Kidney capillary endothelial cell (primary cell): ENCODE measurements at regions not wholly inside any gene's neighbourhood (a gene's known extent, or its start where the extent isn't known, plus 50 kb on each side); places are given as distances from the start of the nearest gene placed in this dataset.
A peak's percentile ranks its signal among the peaks of the same experiment; 100 is the strongest.

Source experiments
- DNase-seq: peaks from one replicate; pipeline ENCODE4 v3.0.0-alpha.2; 2018; ENCODE audit warnings: low spot score

DNA sequence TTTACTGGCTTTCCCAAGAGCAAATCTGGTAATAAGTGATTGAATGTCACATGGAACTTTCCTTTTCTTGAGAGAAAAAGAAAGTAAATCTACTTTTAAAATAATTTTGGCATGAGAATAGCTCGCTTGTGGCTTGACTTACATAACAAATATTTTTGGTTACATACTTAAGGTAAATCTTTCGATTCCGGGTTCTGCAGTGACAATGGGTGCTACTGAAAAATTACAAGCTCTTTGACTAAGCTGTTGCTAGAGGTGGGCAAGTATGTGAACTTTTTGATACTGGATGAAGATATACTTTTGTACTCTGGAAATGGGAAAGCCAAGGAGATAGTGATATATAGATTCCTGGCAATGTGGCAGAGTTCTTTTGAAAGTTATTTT, 51.9 kb upstream of the OTOL1 start:
- DNase-seq = no peak

DNA sequence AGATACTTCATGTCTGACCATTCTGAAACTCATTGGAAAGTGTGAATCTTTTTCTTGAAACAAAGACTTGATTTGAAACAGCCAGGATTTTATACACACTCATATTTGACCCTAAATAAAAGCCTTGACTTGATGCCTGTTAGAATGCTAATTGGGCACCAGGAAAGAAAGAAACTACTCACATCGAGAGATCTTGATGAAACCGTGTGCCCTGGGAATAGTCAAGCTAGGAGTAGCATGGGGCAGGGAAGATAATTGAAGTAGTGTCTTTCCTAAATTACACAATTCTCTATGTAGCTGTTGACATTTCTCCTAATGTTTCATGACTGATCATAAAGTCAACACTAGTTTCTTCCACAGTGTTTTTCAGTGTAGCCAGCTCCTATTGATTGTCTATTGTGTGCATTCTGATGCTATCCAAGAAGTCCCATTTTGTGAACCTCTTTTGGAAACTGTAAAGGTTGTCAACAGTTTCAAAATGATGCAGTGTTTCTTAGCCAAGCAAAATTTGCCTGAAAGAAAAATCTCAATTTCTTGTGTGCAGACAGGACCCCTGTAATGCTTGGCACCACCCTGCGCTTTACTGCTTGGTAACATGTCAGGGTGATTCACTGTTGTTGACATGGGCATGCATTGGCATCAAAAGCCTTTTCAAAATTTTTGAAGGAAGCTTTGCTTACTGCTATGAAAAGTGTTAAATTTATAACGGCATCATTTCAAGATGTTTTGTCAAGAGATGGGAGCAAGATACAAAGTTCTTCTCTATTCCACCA, 52.5 kb upstream of the OTOL1 start:
- DNase-seq = no peak

DNA sequence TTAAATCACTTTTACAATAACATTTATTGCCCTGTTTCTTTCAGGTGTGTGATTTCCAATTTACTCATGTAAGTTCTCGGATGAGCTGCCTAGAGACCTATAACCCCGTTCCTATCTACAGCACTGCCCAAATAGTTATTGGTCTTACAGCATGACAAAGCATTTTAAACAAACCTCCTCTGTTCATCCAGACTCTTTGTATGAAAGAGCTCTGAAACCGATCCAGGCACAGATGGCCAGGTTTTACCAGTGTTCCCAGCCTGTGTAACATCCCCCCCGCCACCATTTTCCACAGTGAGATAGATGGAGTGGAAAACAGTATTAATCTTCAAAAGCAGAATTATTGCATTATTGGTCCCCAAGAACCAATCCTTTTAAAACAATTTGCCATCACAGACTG, 59.0 kb upstream of the SPTSSB start:
- no peak for DNase-seq

DNA sequence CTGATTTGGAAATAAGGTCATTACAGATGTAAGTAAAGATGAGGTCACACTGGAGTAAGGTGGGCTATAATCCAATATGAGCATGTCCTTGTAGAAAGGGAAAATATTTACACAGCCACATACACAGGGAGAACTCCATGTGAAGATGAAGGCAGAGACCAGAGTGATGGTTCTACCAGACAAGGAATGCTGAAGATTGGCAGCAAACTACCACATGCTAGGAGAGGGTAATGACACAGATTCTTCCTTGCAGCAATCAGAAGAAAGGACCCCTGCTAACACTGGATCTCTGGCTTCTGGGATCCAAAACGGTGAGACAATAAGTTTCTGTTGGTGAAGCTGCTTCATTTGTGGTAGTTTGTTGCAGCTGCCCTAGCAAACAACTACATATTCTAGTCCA, 56.0 kb upstream of the SPTSSB start:
- DNase-seq = no peak

DNA sequence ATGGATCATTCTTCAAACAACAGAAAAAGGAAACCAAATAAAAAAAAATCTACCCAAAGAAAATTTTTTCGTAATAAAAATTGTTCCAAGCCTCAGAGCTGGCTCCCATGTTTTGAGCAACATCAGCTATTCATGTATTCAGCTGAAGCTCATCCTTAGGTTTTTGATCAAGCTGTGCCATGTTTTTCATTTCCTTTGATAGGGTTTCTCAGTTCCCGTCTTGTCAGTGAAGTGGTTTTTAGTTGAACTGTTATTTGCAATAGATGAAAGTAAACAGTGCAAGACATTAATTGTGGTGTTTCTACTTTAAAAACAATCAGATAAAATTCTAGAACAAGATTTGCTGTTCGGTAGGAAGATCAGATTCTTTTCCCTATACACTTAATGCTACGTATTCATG, 55.4 kb upstream of the SPTSSB start:
- DNase-seq = no peak

DNA sequence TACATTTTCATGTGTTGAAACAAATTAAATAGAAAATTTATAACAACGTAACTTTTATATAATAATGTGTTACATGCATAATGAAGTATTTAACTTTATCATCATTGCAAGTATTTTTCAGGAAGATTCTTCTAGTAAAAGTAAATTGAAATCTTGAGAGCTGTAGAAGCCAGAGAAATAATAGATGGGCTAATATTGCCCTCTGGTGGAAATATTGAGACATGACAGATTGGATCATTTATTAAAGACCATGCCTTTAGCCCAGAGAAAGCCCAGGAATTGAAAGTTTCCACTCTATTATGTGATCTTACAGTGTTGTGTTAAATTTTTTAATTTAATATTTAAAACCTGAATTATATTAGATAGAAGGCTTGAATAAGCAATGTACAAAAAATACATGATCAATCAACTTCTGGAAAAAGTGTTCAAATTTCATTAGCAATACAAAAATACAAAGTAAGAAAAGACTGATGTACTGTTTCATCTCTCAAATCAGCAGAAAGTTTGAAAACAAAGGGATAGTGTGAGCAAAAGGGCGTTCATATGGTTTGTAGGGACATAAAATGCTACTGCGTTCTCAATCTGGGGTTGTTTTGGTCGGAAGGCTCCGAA, 52.7 kb upstream of the SPTSSB start:
- peak; percentile 48 for DNase-seq

DNA sequence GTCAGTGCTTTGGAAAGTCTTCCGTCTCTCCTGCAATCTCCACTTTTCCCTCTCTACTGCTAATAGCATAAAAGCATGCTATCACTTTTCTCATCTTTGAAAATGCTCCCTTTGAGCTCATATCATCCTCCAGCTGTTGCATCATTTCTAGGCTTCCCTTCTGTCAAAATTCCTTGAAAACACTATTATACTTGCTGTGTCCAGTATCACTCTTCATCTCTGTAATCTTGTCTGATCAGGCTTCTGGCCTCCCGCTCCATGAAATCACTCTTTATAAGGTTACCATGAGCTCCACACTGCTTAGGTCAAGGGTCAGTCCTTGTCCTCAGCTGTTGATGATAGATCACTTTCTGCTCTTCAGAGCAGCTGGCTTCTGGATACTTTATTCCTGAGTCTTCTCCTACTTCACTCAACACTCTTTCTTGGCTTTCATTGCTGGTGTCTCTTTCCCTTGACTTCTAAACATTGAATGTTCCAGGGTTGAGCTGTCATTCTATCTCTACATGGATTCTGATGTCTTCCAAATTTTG, 50.9 kb upstream of the SPTSSB start:
- DNase-seq = no peak
